ENCODE measurements at regions not wholly inside any gene's neighbourhood (a gene's known extent, or its start where the extent isn't known, plus 50 kb on each side); places are given as distances from the start of the nearest gene placed in this dataset.
A peak's percentile ranks its signal among the peaks of the same experiment; 100 is the strongest.

DNA sequence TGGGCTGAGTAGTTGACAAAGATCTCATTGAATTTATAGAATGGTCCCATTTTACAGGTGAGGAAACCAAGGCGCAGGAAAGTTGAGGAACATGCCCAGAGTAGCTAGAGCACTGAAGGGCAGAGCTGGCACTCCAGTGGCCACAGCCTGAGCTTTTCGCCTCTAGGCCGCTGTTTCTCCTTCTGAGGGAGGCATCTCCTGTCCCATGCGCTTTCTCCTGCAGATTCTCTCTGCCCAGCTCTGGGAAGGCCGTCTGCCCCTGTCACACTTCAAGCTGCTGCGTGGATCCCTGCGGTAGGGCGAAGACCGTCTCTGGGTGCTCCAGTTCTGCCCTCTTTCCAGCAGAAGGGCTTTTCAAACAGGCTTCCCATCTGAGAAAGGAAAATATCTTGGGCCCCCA lies 159.9 kb downstream of the ACTL8 start:
- no peak overlapping the region for H2AK5ac ChIP-seq (ENCODE audit: low read depth, low read length)
- H4K5ac ChIP-seq (ENCODE audit: insufficient read length, low read depth, low read length): no peak overlapping the region
- no peaks in the 10 kb centered on the region for H3K79me2 ChIP-seq (ENCODE audit: control insufficient read depth in 1 of 2, insufficient read depth in 2 of 2, low read length in 2 of 2)
- H3K4me3 ChIP-seq (ENCODE audit: extremely low read depth in 1 of 4, insufficient read depth in 2 of 4, low read depth in 3 of 4, low read length in 4 of 4): no peak overlapping the region
- H3K27me3 ChIP-seq (replicated peaks in 1 of 4; ENCODE audit: control insufficient read depth in 3 of 4, extremely low read depth in 1 of 4, insufficient read depth in 3 of 4, low read length in 3 of 4): peaks cover 0 to 4% (median 0%) of the 10 kb centered on the region in 4 experiments; a peak in 3 of 7 replicates
- TF ChIP-seq RNF2 (IDR thresholded peaks at IDR 0.05; ENCODE audit: borderline replicate concordance, low read depth, low read length, missing control alignments, poor library complexity, severe bottlenecking) (no peak), KDM1A (IDR thresholded peaks at IDR 0.05; ENCODE audit: borderline replicate concordance, low read length) (0 out of 2 replicates have a peak, but pooled peaks have one; percentile 24), RFX5 (IDR thresholded peaks at IDR 0.05; ENCODE audit: borderline replicate concordance, low read depth, low read length) (no peak)
- no peak overlapping the region for H2BK20ac ChIP-seq (ENCODE audit: low read length)
- H3K9ac ChIP-seq (replicated peaks in 1 of 4; ENCODE audit: extremely low read depth in 1 of 4, low read depth in 3 of 4, low read length in 3 of 4): no peak overlapping the region
- no peak overlapping the region for H3K4ac ChIP-seq (replicated peaks; ENCODE audit: insufficient read length, low read depth, low read length)
- no peak overlapping the region for H2AFZ ChIP-seq (ENCODE audit: low read length)
- H3K23ac ChIP-seq (ENCODE audit: insufficient read length): no peak overlapping the region
- H3K14ac ChIP-seq (ENCODE audit: insufficient read length): no peak overlapping the region
- FAIRE-seq: no peak
- no peaks in the 10 kb centered on the region for H3K23me2 ChIP-seq (ENCODE audit: low read depth, low read length)
- peaks cover 0 to 11% (median 5%) of the 10 kb centered on the region in 4 experiments; a peak in 3 of 7 replicates for H3K4me1 ChIP-seq (replicated peaks in 1 of 4; ENCODE audit: control insufficient read depth in 3 of 4, insufficient read depth in 4 of 4, low read length in 3 of 4)
- POLR2A ChIA-PET (ENCODE audit: partially characterized antibody): no interaction called here
- H2BK12ac ChIP-seq (ENCODE audit: low read depth, low read length): no peak overlapping the region
- H3K18ac ChIP-seq (ENCODE audit: extremely low read depth, low read length): no peak overlapping the region
- H2BK5ac ChIP-seq (ENCODE audit: low read depth, low read length): no peak overlapping the region
- no peaks in the 10 kb centered on the region for H4K20me1 ChIP-seq (replicated peaks in 1 of 2; ENCODE audit: control insufficient read depth in 1 of 2, insufficient read depth in 2 of 2, low read length in 2 of 2)
- no peaks in the 10 kb centered on the region for H3K36me3 ChIP-seq (ENCODE audit: control insufficient read depth in 2 of 4, insufficient read depth in 4 of 4, low read length in 3 of 4)
- no peak overlapping the region for H4K91ac ChIP-seq (replicated peaks; ENCODE audit: insufficient read length, low read length)
- no peak overlapping the region for H3K27ac ChIP-seq (ENCODE audit: low read depth, low read length)
- CTCF ChIA-PET (ENCODE audit: partially characterized antibody): interaction anchor here (0.6 to 1.8 kb wide), 12 partner anchors 10 to 666 kb away, joined by 3 to 6 read pairs (median 3); no protein-coding TSS in a partner anchor
- no peak overlapping the region for H3K4me2 ChIP-seq (ENCODE audit: insufficient read depth in 1 of 2, low read depth in 2 of 2, low read length in 2 of 2)
- no peak overlapping the region for H2BK120ac ChIP-seq (replicated peaks; ENCODE audit: low read depth, low read length)
- H3K56ac ChIP-seq (replicated peaks; ENCODE audit: insufficient read length, low read depth, low read length): no peak overlapping the region
- H3K79me1 ChIP-seq (ENCODE audit: low read depth, low read length): no peaks in the 10 kb centered on the region
- H4K8ac ChIP-seq (ENCODE audit: extremely low read depth, insufficient read depth, low read length): no peak overlapping the region
- WGBS, 2 experiments (ENCODE audit: extremely low coverage in 1 of 2, insufficient coverage in 1 of 2, insufficient read length in 1 of 2, insufficient replicate concordance in 2 of 2, low coverage in 1 of 2, low lambda C conversion rate in 2 of 2, missing lambda C conversion rate in 1 of 2): 85% methylated on average over 9 of the region's 9 CpGs; no CpG with 5 or more reads in 1 of the 2 experiments
- no peak for DNase-seq (ENCODE audit: low read depth in 1 of 2, low spot score in 2 of 2)
- 0 out of 4 replicates have a peak, but pooled peaks cover 0 to 3% of the 10 kb centered on the region in 2 experiments for H3K9me3 ChIP-seq (ENCODE audit: insufficient read depth in 2 of 2, low read depth in 1 of 2, low read length in 1 of 2)
- no peak overlapping the region for H2BK15ac ChIP-seq (ENCODE audit: low read length)
